ENCODE measurements at regions not wholly inside any gene's neighbourhood (a gene's known extent, or its start where the extent isn't known, plus 50 kb on each side); places are given as distances from the start of the nearest gene placed in this dataset.
"Not testable (repeated sequence)": the region's sequence is repeated elsewhere in the genome, so short reads cannot be mapped to it uniquely, and the experiment has no call there.

DNA sequence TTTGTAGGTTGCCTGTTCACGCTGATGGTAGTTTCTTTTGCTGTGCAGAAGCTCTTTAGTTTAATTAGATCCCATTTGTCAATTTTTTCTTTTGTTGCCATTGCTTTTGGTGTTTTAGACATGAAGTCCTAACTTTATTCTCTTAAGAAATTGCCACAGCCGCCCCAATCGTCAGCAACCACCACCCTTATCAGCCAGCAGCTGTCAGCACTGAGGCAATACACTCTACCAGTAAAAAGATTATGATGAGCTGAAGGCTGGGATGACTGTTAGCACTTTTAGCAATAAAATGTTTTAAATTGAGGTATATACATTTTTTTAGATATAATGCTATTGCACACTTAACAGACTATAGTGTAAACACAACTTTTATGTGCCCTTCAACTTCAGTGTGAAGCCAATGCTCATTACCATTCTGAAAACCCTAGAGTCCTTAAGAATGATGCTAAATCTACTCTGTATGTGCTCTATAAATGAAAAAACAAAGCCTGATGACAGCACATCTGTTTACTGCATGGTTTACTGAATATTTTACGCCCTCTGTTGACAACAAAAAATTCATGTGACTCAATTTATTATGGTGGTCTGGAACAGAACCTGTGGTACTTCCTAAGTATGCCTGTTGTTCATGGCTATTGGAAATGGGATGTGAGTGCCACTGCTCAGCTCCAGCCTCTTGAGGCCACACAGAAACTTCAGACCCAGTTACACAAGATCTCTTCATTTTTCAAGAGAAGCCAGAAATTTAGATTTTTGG, 197.4 kb downstream of the DUSP6 start:
- DNase-seq (ENCODE audit: low spot score): no peak

DNA sequence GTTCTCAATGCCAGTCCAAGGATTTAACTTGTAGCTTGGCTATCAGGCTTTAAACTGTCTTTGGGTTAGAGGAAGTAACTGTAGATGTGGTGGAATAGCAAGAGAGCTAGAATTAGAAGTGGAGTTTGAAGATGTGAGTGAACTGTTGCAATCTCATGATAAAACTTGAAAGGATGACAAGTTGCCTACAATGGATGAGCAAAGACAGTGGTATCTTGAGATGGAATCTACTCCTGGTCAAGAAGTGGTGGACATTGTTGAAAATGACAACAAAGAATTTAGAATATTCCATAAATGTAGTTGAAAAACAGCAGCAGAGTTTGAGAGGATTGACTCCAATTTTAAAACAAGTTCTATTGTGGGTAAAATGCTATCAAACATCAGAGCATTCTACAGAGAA, 199.0 kb downstream of the DUSP6 start:
- no peak for DNase-seq (ENCODE audit: low spot score)

DNA sequence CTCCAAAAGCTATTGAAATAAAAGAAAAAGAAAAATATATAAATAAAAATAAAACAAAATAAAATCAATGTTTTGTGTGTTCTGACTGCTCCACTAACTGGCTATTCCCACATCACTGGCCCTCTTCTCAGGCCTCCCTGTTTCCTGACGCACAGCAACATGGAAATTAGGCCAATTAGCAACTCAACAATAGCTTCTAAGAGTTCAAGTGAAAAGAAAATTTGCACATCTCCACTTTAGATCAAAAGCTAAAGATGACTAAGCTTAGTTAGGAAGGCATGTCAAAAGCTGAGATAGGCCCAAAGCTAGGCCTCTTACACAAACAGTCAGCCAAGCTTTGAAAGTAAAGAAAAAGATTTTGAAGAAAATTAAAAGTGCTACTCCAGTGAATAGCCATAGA, 200.8 kb downstream of the DUSP6 start:
- DNase-seq (ENCODE audit: low spot score): no peak

DNA sequence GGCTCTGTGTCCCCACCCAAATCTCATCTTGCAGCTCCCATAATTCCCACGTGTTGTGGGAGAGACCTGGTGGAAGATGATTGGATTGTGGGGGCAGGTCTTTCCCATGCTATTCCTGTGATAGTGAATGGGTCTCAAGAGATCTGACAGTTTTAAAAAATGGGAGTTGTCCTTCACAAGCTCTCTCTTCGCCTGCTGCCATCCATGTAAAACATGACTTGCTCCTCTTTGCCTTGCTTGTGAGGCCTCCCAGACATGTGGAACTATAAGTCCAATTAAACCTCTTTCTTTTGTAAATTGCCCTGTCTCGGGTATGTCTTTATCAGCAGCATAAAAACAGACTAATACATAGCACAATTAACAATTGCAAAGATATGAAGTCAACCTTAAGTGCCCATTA, 201.5 kb downstream of the DUSP6 start:
- not testable (repeated sequence) for DNase-seq (ENCODE audit: low spot score)

DNA sequence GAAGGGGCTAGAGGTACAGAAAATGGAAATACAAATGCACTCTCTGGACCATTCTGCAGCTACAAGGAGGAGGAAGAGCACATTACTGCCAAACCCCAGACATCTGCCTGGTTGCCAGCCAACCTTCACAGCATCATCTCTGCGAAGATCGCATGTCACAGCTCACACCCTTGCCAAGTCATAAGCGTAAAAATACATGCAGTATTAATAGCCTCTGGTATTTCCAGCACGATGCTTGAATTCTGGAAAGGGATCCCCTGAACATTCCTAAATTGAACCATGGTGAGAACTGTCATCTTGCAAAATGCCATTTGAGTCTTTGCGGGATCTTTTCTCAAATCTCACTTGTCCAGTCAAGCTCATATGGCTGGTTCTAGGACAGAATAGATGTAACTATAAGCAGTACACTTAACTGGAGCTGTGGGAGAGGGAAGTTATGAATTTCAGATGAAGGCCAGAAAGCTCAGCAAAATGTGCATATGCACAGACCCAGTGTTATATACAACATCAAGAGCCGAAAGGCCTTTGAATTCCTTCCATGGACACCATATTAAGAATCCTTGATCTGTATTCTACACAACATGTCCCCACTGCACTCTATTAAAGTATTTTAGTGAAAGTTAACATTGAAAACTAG, 211.6 kb downstream of the DUSP6 start:
- no peak for DNase-seq (ENCODE audit: low spot score)

DNA sequence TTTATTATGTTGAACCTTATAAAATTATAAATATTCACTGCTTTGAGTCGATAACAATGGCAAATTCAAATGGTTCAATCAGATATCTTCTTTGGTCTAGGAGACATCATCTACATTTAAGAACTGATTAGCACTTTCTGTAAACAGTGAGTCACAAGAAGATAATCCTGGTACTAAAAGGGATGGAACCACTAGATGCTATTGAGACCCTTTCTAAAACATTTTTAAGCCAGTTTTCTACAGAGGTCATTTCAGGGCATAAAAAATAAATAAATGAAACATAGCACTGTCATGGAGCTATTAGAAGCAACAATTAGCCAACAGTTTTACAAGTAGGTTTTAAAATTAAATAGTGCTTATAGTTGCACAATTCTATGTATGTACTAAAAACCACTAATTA, 212.2 kb downstream of the DUSP6 start:
- DNase-seq (ENCODE audit: low spot score): no peak

DNA sequence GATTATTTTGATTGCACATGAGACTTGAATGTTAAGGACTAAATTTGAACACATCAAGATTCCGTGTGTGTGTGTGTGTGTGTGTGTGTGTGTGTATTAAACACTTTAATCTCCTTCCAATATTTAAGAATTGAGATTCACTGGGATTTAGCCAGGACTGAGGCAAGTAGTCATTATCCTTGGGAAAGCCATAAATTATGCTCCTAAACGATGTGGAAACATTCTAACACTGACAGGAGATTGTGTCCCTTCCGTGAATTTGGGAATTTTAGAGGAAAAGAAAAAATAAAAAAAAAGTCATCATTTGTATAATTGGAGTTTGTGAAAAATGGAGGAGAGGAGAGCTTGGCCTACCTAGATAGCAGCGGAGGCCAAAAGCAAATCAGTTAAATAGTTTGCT, 212.9 kb downstream of the DUSP6 start:
- DNase-seq (ENCODE audit: low spot score): no peak

DNA sequence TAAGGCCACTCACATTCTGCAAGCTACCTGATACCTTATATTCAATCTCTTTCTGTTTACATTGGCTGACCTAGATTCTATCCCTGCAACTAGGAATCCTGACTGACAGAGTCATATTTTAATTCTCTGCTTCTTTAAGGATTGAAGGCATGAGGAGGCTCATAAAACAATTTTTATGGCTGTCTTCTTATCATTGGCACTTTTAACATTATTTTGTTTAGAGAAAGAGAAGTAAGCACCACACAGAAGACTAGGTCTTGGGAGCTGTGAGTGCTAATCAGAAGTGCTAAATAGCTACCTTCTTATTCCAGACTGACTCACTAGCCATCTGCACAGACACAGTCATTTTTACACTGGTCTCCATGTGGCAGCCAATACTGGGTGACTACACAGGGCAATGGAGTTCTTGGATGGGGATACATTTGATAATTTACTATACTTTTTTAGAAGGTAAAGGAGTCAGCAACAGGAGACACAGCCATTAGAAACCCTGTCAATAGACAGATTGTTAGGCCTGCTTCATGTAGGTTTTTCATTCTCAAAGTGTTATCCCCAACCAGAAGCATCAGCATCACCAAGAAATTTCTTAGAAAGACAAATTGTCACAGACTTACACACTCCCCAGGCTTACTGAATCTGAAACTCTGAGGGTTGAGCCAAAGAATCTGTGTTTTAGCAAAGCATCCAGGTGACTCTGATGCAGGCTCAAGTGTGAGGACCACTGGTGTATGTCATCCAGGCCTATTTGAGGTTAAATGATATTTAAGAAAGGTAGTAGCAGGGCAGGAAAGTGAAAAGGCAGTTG, 214.1 kb downstream of the DUSP6 start:
- DNase-seq (ENCODE audit: low spot score): no peak

DNA sequence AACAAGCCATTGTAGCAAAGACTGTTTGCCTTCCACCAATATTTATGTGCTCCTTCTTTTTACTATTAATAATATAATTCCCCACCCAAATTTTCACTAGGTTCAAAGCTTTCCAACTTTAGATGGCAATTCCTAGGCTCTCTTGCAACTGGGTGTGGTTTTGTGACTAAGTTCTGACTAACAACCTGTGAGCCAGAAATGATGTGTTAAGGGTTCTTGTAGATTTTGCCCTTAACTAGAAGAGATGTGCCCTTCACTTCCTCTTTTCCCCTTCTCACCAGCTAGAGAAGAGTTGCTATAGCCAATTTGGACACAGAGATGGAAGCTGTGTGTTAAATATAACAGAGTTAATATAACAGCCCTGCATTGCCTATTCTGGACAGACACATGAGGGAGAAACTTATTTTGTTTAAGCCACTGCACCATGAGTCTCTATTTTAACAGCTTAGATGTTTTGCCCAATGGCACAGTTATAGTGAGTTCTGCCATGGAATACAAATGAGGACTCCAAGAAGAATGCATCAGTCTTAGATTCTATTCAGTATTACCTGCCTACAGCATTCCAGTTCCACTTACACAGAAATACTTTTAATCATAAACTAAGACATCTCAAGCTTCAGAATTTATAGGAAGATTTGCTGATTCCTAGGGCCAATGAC, 216.2 kb downstream of the DUSP6 start:
- DNase-seq (ENCODE audit: low spot score): peak; percentile 55

DNA sequence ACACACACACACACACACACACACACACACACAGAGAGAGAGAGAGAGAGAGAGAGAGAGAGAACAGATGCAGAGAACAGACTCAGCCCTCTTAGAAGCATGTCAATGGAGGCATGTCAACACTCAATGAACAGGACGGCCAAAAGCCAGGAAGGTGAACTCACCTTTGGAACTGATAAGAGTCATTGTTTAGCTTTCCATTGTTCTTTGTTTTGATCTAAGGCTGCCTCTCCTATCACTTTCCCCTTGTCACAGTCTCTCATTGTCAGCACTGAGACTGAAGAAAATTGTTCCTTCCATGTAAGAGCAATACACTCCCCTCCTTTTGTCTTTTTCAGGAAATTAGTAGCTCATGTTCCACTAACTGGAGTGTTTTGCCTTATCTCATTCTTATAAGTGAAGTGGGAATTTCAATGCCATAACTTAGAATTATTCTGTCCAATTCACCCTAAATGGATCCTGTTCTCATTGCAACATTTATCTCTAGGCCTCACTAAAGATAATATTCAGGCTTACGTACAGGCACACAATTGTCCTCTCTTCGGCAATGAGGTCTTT, 218.0 kb downstream of the DUSP6 start:
- no peak for DNase-seq (ENCODE audit: low spot score)

DNA sequence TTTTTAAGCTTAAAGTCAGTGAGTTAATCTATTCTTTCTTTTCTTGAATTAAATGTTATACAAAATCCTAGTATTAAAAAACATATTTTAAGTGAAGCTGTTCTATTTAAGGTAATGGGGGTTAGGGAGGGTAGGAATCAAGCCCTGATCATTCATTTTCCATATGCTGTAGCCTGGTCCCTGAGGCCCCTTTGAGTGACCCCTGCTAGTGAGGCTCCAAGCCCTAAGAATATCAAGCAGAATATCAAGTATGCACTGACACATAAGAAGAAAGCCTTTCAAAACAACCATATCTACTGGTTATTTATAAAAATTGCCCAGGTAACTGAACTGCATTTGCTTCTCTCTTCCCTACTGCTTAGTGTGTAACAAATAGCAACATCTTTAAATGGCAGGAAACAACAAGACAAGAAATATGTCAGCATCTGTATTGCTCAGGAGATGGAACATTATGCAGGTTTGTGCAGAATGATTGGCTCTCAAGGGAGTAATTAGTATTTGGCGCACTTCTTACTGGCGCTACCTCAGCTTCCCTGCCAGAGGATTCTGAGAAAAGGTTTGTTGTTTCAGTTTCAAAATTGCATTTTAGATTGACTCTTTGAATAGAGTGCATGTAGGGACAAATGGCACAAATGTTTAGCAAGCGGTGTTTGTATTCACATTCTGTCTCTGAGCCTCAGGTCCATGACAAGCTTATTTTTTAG, 223.0 kb downstream of the DUSP6 start:
- no peak for DNase-seq (ENCODE audit: low spot score)

DNA sequence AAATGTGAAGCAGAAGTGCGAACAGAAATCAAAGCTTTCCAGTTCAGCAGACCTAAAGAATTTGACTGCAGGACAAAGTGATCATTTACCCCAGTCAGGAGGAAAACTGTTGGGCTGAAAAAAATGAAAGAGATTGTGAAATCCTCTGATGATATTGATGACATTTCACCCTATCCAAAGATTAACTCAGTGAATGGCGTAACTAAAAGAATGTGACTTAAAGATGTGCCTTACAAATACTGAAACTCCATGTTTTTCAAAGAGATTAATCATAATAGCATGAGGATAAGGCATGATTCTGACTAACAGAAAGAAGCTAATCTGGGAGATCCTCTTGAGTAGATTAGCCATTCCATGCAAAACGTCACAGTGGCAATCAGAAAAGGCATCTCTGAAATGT, 225.6 kb downstream of the DUSP6 start:
- no peak for DNase-seq (ENCODE audit: low spot score)

DNA sequence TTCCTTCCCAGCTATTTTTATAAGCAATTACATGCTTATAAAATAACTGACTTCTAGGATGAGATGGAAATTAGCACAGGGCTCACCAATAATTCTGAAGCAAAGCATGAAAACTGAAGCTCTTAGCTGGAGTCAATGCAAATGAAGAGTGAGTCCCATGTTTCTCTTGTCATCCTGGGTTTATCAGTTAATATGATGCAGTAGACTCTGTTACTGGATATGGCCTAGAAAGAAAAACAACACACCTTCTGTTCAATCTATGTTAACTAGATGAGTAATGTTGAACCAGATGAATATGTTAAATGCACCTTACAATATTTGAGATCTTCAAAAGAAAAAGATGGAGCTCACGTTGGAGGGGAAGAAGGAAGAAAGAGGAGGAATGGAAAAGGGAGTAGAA, 229.4 kb downstream of the DUSP6 start:
- DNase-seq (ENCODE audit: low spot score): no peak

DNA sequence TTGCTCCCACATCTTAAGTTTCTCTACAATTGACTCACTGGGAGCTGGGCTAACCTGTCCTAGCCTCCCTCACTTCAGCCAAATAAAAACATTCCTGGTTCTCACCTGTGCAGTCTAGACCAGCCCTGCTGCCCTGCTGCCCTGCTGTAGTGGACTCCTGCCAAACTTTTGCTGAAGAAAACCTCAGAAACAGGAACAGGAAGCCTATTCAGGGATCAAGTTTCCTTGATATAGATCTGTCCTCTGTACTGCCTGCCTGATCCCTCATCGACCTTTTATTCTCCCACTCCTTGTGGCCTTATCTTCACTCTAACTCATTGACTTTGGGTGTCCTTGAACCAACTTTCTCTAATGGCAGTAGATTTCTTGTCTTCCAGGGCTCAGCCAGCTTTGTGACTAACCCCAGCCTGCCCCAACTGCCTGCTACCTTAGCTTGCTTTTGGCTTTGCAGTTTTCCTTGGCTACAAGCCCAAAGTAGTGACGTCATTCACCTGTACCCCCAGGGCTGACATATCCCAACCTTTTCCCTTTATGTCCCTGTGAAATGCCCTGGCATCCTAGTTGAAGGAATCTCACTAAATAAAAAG, 234.8 kb downstream of the DUSP6 start:
- peak; percentile 79 for DNase-seq (ENCODE audit: low spot score)

DNA sequence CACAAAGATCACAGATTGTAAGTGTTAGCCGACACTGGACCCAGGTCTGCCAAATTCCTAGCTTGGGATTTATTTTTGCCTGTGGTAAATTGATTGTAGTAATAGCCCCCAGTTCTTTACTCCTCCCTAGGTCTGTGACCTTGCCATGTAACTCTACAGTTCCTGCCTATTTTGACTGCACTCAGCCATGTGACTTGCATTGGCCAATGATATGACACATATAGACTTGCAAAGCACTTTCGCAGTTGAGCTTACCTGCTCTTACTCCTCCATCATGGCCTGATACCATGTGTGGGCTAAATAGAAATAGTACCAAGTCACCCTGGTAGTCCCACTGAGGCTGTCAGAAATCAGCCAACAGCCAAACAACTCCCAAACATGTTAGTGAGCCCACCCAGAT, 240.3 kb downstream of the DUSP6 start:
- no peak for DNase-seq (ENCODE audit: low spot score)

DNA sequence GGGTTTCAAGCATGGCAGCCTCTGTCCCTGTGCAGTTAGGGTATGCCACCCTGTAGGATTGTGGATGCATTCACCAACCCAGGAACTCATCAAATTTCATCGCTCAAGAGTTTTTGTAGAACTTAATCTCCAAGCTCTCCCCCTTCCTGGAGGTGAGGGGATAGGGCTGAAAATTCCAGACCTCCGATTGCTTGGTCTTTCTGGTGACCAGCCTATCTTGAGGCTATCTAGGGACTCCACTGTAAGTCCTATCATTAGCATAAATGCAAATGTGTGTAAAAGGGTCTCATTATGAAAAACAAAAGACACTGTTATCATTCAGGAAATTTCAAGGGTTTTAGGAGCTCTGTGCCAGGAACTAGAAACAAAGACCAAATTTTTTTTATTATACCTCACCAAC, 244.0 kb downstream of the DUSP6 start:
- no peak for DNase-seq (ENCODE audit: low spot score)

DNA sequence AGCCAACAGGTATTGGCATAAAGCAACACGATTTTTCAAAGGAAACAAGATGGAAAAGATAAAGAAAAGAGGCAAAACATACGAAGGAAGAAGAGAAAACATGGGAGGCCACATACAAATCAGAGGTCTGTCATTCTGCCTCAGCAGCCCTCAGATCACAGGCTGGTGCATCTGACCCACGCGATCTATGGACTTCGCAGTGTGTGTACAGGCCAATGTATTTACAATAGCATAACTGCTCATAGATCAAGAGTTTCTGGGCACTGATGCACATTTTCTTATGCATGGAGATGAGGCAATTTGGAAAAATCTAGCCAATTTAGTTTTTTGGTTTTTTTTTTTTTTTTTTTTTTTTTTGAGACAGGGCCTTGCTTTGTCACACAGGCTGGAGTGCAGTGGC, 245.4 kb downstream of the DUSP6 start:
- no peak for DNase-seq (ENCODE audit: low spot score)

DNA sequence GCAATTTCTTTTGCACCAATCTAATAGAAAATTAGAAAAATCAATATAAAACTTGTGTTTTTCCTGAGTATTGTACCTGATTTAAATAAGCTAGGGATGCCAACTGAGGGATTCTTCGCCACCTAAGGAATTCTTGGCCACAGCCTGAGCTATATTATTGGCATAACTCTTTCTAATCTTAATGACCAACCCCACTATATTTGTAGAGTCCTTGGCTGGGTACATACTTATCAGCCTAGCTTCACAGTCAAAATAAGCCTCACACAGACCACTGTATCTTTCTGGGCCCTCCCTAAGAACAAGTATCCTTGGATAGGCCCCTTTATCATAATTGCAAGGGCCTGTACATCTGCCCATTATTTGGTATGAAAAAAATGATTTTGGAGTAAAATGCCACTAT, 247.1 kb downstream of the DUSP6 start:
- no peak for DNase-seq (ENCODE audit: low spot score)

DNA sequence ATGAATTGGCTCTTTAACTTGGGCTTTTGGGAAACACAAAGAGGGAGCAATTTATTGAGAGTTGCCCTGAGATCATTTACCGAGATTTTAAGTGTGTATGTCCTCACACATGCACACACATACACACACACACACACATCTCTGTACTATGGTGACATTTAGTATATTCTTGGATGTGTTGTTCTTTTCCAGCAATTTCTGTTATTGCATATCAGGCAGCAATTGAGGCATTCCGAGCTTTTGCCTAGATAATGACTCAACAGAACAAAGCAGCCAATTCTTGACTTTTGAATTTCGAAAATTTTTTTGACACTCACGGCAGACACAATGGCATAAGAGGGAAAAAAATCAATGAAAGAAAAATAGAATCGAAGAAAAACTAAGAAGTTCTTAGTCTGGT, 248.5 kb downstream of the DUSP6 start:
- DNase-seq (ENCODE audit: low spot score): no peak

DNA sequence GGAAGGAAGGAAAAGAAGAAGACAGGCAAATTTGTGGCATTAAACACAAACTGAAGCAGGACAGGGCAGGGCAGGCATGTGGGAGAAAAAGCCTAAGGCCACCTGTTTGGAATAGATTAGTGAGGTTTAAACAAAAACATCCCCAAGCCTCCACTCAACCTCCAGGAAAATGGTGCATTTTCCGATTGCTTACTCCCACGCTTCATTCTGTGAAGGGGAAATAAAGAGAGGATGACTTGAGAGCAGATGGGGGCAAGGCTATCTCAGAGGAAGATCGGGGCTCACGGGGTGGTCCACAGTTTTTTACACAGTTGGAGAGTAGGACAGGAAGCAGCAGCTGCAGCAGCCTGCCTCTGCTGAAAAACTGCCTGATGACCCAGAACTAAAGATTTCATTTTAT, 250.9 kb downstream of the DUSP6 start:
- no peak for DNase-seq (ENCODE audit: low spot score)

DNA sequence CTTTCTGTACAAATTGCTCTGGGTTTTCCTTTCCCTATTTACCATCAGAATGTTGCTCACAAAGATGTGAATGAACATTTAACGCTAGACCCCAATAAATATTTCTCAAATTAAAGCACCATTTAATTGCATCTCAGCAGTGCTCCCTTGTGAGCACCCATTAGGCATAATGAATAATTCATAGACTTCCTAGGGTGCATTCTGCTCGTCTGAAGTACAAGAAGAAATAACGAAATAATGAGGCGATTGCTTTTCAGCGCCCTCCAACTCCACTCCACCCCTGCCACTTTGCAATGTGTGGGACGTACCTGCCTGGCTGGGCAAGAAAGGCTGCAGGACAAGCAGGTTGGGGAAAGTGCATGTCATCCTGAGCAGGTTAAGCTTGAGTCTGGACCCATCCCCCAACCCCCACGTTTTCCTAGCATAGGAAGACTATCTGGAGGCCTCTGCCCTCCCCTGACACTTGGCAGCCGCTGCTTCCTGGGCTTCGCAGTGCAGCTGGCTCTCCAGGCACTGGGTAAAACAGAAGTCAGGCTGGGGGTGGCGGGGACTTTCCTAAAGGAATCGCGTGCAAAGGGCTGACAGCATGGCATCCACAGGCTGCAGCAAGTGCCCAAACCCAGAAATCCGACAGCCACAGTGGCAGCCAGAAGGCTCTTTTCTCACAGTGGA, 253.7 kb downstream of the DUSP6 start:
- no peak for DNase-seq (ENCODE audit: low spot score)
